ENCODE measurements at regions not wholly inside any gene's neighbourhood (a gene's known extent, or its start where the extent isn't known, plus 50 kb on each side); places are given as distances from the start of the nearest gene placed in this dataset.

- no peak for TF ChIP-seq CTCF (IDR thresholded peaks at IDR 0.05; ENCODE audit: control insufficient read depth, extremely low read depth, insufficient read depth)
- no peak for DNase-seq (ENCODE audit: low read depth)
- no peak overlapping the region for H3K4me3 ChIP-seq (ENCODE audit: low read depth, low read length)
Measured at GRCh38 chr2:122112216-122113005, 357.0 kb downstream of the TSN start.

GRCh38 chr2:122114421-122114820, 359.0 kb downstream of the TSN start:
- H3K4me3 ChIP-seq (ENCODE audit: low read depth, low read length), result no peak overlapping the region
- DNase-seq (ENCODE audit: low read depth), result no peak
- TF ChIP-seq CTCF (IDR thresholded peaks at IDR 0.05; ENCODE audit: control insufficient read depth, extremely low read depth, insufficient read depth), result no peak

- H3K4me3 ChIP-seq (ENCODE audit: low read depth, low read length), result no peak overlapping the region
- TF ChIP-seq CTCF (IDR thresholded peaks at IDR 0.05; ENCODE audit: control insufficient read depth, extremely low read depth, insufficient read depth), result no peak
- DNase-seq (ENCODE audit: low read depth), result no peak
Measured at GRCh38 chr2:122117371-122117770, 361.9 kb downstream of the TSN start.

- no peak for TF ChIP-seq CTCF (IDR thresholded peaks at IDR 0.05; ENCODE audit: control insufficient read depth, extremely low read depth, insufficient read depth)
- DNase-seq (ENCODE audit: low read depth), result no peak
- no peak overlapping the region for H3K4me3 ChIP-seq (ENCODE audit: low read depth, low read length)
Measured at GRCh38 chr2:122129399-122129798, 373.9 kb downstream of the TSN start.

GRCh38 chr2:122132147-122132691, 376.8 kb downstream of the TSN start:
- no peak for DNase-seq (ENCODE audit: low read depth)
- TF ChIP-seq CTCF (IDR thresholded peaks at IDR 0.05; ENCODE audit: control insufficient read depth, extremely low read depth, insufficient read depth), result no peak

GRCh38 chr2:122135021-122135937, 379.8 kb downstream of the TSN start:
- no peak overlapping the region for H3K4me3 ChIP-seq (ENCODE audit: low read depth, low read length)
- TF ChIP-seq CTCF (IDR thresholded peaks at IDR 0.05; ENCODE audit: control insufficient read depth, extremely low read depth, insufficient read depth), result no peak
- no peak for DNase-seq (ENCODE audit: low read depth)

More at GRCh38 chr2:122132147-122132691, 376.8 kb downstream of the TSN start:
- no peak overlapping the region for H3K4me3 ChIP-seq (ENCODE audit: low read depth, low read length)

Measured in LNCaP clone FGC (cell line).